Panc1 (cell line): ENCODE measurements at regions not wholly inside any gene's neighbourhood (a gene's known extent, or its start where the extent isn't known, plus 50 kb on each side); places are given as distances from the start of the nearest gene placed in this dataset.

Experiments
- ATAC-seq: fragments of 200-7000 bp; cut with Tn5 transposase; 2 replicates; pipeline ENCODE4 v1.9.1; 2020; ENCODE audit warnings: mild to moderate bottlenecking, moderate library complexity
- BruUV-seq: library from RNA; stranded (reverse); fragments of 400-500 nt; replicated peaks from 2 replicates; lab custom pipeline; 2021; lab: Mats Ljungman, UMichigan
- CTCF ChIA-PET: fragments of 300-600 bp; sonication (Branson Sonifier 250); formaldehyde crosslinking; loops from one replicate; lab custom pipeline; 2022; ENCODE audit warnings: antibody characterized with exemption; lab: Charles Lee
- POLR2A ChIA-PET: fragments of 300-600 bp; sonication (Branson Sonifier 250); formaldehyde crosslinking; loops from one replicate; lab custom pipeline; 2022; ENCODE audit warnings: antibody characterized with exemption; lab: Charles Lee
- DNase-seq: peaks from one replicate; pipeline ENCODE4 v3.0.0-alpha.2; 2010; ENCODE audit warnings: low read depth, low spot score
- H3K27ac ChIP-seq: 2 replicates; pipeline ENCODE4 v1.5.1; 2011; ENCODE audit warnings: mild to moderate bottlenecking, low read length, inconsistent platforms
- H3K27me3 ChIP-seq: fragments of 200-500 bp; sonication (Bioruptor generic); 2 replicates; pipeline ENCODE4 v1.6.0; 2014; ENCODE audit warnings: low read length, inconsistent platforms; ENCODE audit not compliant: control insufficient read depth, insufficient read depth
- H3K36me3 ChIP-seq: fragments of 200-500 bp; sonication (Bioruptor generic); 2 replicates; pipeline ENCODE4 v1.5.1; 2014; ENCODE audit warnings: inconsistent platforms, mild to moderate bottlenecking, low read length, moderate library complexity; ENCODE audit not compliant: control insufficient read depth, insufficient read depth
- H3K4me1 ChIP-seq: 2 replicates; pipeline ENCODE4 v1.5.1; 2011; ENCODE audit warnings: inconsistent platforms, mild to moderate bottlenecking, low read length, moderate library complexity; ENCODE audit not compliant: control insufficient read depth, insufficient read depth
- H3K4me3 ChIP-seq, 2 experiments: 2 replicates each; pipeline ENCODE4 v1.5.1; 2011 to 2012; ENCODE audit warnings: low read depth in 2 of 2, low read length in 2 of 2, mild to moderate bottlenecking in 2 of 2, inconsistent platforms in 1 of 2, moderate library complexity in 1 of 2
- H3K9me3 ChIP-seq: fragments of 200-500 bp; sonication (Bioruptor generic); 2 replicates; pipeline ENCODE4 v1.5.1; 2014; ENCODE audit warnings: low read depth, mild to moderate bottlenecking, inconsistent platforms, low read length, moderate library complexity; ENCODE audit not compliant: control insufficient read depth, insufficient read depth
- POLR2AphosphoS5 ChIP-seq: IDR thresholded peaks from 2 replicates; pipeline ENCODE4 v1.6.1; 2012; ENCODE audit warnings: mild to moderate bottlenecking, low read depth, low read length, moderate library complexity
- SIN3A ChIP-seq: IDR thresholded peaks from 2 replicates; pipeline ENCODE4 v1.6.1; 2012; ENCODE audit warnings: low read depth, mild to moderate bottlenecking, low read length, moderate library complexity, borderline replicate concordance; ENCODE audit not compliant: insufficient read depth
- TCF7L2 ChIP-seq: IDR thresholded peaks from 2 replicates; pipeline ENCODE4 v1.6.1; 2011; ENCODE audit warnings: mild to moderate bottlenecking, low read depth, low read length, inconsistent platforms
- in situ Hi-C: cut with HindIII; loops from 2 replicates; pipeline ENCODE4 v1.10.0; 2016; ENCODE audit warnings: low sequenced_read_pairs, low pct_unique_long_range_greater_than_20kb
- intact Hi-C: fragments of 100-400 bp; cut with micrococcal nuclease; formaldehyde crosslinking; loops from one replicate; pipeline ENCODE4 v1.10.0; 2022; ENCODE audit not compliant: unreplicated experiment
- TF ChIP-seq, protein P1 (sequence below): fragments of 450-650 bp; IDR thresholded peaks from 2 replicates; pipeline ENCODE4 v1.5.1; 2017; ENCODE audit warnings: mild to moderate bottlenecking
- TF ChIP-seq, protein P2 (sequence below), 2 experiments: IDR thresholded peaks; 2 replicates each; pipeline ENCODE4 v1.6.1; 2011 to 2012; ENCODE audit warnings: low read depth in 2 of 2, control low read depth in 1 of 2, low read length in 1 of 2, mild to moderate bottlenecking in 1 of 2, moderate library complexity in 1 of 2; ENCODE audit not compliant: insufficient read depth in 1 of 2

DNA sequence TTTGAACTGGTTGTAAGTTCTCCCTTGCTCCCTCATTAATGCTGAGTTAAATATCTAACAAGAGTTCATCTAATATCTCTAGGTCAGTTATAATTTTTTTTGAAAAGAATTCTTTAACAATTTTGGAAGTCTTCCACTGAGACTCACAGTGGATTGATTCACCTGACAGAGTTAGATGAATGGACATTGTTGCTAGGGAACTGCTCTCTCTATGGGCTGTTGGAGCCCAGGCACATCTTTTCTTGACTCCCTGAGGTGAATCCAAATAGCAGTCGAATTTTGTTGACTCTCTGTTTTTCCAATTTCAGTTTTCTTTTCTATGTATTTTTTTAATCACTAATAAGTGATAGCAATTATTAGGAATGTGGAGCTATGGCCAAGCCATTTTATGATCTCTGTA is 996.1 kb upstream of the PABPC4L start:
- Histone ChIP-seq H3K27me3 (no peaks in the 10 kb centered on the region), H3K36me3 (no peaks in the 10 kb centered on the region), H3K4me1 (no peaks in the 10 kb centered on the region), H3K4me3 (no peak overlapping the region), H3K9me3 (no peaks in the 10 kb centered on the region), H3K27ac (no peak overlapping the region)
- in situ Hi-C loops (no loop called here), intact Hi-C loops (no loop called here)
- POLR2A ChIA-PET, result no interaction called here
- BruUV-seq, result no TSS peak
- no peak for DNase-seq
- no peak for ATAC-seq
- CTCF ChIA-PET, result no interaction called here
- TF ChIP-seq TCF7L2, result no peak
- TF ChIP-seq, protein P1, sequence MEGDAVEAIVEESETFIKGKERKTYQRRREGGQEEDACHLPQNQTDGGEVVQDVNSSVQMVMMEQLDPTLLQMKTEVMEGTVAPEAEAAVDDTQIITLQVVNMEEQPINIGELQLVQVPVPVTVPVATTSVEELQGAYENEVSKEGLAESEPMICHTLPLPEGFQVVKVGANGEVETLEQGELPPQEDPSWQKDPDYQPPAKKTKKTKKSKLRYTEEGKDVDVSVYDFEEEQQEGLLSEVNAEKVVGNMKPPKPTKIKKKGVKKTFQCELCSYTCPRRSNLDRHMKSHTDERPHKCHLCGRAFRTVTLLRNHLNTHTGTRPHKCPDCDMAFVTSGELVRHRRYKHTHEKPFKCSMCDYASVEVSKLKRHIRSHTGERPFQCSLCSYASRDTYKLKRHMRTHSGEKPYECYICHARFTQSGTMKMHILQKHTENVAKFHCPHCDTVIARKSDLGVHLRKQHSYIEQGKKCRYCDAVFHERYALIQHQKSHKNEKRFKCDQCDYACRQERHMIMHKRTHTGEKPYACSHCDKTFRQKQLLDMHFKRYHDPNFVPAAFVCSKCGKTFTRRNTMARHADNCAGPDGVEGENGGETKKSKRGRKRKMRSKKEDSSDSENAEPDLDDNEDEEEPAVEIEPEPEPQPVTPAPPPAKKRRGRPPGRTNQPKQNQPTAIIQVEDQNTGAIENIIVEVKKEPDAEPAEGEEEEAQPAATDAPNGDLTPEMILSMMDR, result no peak
- TF ChIP-seq, protein P2, sequence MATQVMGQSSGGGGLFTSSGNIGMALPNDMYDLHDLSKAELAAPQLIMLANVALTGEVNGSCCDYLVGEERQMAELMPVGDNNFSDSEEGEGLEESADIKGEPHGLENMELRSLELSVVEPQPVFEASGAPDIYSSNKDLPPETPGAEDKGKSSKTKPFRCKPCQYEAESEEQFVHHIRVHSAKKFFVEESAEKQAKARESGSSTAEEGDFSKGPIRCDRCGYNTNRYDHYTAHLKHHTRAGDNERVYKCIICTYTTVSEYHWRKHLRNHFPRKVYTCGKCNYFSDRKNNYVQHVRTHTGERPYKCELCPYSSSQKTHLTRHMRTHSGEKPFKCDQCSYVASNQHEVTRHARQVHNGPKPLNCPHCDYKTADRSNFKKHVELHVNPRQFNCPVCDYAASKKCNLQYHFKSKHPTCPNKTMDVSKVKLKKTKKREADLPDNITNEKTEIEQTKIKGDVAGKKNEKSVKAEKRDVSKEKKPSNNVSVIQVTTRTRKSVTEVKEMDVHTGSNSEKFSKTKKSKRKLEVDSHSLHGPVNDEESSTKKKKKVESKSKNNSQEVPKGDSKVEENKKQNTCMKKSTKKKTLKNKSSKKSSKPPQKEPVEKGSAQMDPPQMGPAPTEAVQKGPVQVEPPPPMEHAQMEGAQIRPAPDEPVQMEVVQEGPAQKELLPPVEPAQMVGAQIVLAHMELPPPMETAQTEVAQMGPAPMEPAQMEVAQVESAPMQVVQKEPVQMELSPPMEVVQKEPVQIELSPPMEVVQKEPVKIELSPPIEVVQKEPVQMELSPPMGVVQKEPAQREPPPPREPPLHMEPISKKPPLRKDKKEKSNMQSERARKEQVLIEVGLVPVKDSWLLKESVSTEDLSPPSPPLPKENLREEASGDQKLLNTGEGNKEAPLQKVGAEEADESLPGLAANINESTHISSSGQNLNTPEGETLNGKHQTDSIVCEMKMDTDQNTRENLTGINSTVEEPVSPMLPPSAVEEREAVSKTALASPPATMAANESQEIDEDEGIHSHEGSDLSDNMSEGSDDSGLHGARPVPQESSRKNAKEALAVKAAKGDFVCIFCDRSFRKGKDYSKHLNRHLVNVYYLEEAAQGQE (IDR thresholded peaks at IDR 0.05; ENCODE audit: insufficient read depth in 1 of 2, low read depth in 2 of 2, low read length in 1 of 2), result no peak
- no peak for TF ChIP-seq SIN3A
- TF ChIP-seq POLR2AphosphoS5, result no peak

GRCh38 chr4:135194477-135194876 is 992.9 kb upstream of the PABPC4L start:
- DNase-seq (no peak), ATAC-seq (no peak)
- Histone ChIP-seq H3K36me3 (no peaks in the 10 kb centered on the region), H3K27me3 (no peaks in the 10 kb centered on the region), H3K27ac (no peak overlapping the region), H3K4me3 (no peak overlapping the region), H3K9me3 (no peaks in the 10 kb centered on the region), H3K4me1 (no peaks in the 10 kb centered on the region)
- intact Hi-C loops, result no loop called here
- in situ Hi-C loops, result no loop called here
- no TSS peak for BruUV-seq
- POLR2A ChIA-PET, result interaction anchor here (0.5 kb wide), 1 partner anchor 1875 kb away, joined by 3 read pairs; no protein-coding TSS in a partner anchor
- no peak for TF ChIP-seq POLR2AphosphoS5
- TF ChIP-seq, protein P1, result no peak
- TF ChIP-seq TCF7L2, result no peak
- TF ChIP-seq, protein P2 (IDR thresholded peaks at IDR 0.05; ENCODE audit: insufficient read depth in 1 of 2, low read depth in 2 of 2, low read length in 1 of 2), result no peak
- TF ChIP-seq SIN3A, result no peak
- CTCF ChIA-PET, result no interaction called here
